ENCODE measurements at regions not wholly inside any gene's neighbourhood (a gene's known extent, or its start where the extent isn't known, plus 50 kb on each side); places are given as distances from the start of the nearest gene placed in this dataset.
"Not testable (repeated sequence)": the region's sequence is repeated elsewhere in the genome, so short reads cannot be mapped to it uniquely, and the experiment has no call there.

DNA sequence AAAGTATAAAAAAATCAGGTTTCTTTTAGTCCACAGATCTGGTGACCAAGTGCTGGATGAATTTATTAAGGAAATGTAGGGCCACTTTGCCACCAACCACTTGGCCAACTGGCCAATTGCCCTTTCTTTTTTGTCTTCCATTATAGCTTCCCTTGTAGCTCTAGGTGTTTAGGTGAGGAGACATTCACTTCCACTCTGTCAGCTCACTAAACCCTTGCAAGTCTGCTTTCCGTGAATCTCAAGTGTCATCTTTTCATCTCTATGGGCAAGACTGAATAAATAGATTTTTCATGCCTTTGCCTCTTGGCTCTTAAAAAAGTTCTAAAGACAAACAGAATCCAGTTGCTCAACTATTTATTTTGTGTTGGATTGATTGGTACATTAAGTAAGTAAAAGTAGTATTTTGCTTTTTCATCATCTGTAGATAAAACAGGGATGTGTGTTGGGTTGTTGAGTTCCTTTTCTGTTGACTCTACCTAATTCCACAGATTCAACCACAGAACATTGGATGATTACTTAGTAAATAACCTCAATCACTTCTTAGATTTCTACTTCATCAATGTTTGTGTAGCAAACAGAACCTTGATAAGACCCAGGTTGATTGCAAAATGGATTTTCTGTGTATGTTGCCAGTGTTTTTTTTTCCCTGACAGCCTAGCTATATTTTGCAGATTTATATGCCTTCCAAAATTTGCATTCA, 68.1 kb upstream of the GRXCR1 start:
- no peak for DNase-seq

DNA sequence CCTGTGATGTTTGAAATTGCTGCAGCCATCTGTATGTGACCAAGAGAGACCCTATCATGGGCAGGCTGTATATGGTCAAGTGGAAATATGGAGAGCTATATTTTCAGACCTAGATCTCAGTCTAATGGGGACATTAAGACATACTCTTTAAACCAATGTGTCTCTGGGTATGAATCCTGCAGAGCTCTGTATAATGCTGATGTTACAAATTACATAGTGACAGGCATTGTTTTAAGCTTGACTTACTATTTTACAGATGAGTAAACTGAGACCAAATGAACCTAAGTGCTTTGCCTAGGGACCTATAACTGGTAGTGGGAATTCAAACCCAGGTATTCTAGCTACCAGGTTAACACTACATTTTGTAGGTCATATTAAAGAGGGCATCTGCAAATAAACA, 71.3 kb upstream of the GRXCR1 start:
- no peak for DNase-seq

DNA sequence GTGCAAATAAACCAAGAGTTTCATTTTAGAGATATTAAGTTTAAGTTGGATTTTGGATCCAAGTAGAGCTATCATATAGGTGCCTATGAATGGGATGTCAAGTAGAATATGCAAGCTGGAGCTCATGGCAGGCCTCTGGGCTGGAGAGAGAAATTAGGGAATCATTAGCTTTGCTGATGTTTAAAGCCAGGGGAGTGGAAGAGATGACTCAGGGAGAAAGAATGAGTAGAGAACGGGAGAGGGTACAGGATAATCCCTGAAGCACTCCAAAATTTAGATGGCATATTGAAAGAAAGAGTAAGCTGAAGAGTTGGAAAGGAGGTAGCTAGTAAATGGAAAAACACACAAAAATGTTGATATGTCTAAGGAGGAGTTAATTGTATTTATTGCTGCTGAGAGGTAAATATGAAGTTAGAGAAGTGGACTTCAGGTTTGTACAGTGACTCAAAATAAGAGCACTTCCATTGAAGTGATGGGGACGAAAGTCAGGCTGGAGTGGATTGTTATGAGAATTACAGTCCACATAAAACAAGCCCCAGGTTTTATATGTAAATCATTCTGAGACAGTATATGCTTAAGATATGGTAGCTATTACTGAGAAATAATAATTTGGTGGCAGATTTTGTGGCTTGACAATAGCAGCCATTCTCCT, 72.5 kb upstream of the GRXCR1 start:
- no peak for DNase-seq

GRCh38 chr4:42817913-42818312, 74.6 kb upstream of the GRXCR1 start:
- DNase-seq, result peak in 1 of 51 donors; percentile 39

DNA sequence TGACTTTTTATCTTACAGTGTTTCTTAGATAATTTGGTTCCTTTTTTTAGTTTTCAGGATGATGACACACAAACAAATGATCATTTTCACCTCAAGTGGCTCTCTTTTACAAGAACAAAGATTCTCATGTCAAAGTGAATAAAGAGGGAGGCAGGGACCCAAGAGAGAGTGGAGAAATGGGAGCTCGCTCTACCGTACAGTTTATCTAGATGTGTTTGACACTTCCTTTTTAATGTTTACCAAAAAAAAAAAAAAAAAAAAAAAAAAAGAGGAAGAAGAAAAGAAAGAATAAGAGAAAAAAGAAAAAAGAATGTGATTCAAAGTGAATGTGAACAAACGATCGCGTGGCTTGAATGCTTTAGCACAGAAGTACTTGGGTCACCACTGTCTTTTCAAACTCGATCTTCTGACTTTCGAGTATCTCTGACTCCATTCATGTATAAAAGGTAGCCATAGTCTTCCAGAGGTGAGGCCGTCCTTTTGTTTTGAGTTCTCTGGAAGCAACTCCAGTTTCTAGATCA, 75.6 kb upstream of the GRXCR1 start:
- DNase-seq, result no peak

DNA sequence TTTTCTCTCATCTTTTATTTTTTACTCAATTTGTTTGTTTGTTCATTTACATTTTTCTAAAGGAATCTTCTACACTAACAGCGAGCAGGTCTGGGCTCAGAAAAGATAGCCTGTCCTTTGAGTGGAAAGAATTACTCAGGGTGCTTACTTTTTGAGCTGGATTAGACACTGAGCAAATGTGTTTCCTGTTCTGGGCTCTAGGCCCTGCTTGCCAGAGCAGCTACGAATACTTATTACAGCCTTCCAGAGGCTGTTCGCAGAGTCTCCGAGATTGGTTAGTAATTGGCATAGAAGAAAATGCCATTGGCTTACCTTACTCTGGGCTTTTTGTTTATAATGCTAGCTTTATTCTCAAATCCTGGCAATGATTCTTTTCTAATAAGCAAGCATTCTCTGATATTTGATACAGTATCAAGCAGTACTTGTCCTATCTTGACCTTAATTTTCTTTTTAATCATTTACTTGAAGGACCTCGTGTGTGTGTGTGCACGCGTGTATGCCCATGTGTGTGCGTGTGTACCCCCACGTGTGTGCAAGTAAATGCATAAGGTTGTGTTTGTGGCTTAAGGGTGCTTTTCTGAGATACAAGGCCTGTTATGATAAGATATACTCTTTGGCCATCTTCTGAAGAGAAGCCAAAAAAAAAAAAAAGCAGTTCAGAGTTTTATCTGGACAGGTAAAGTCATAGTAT, 76.2 kb upstream of the GRXCR1 start:
- DNase-seq, result peak in 5 of 51 donors; percentile 1 to 11 (median 2)

DNA sequence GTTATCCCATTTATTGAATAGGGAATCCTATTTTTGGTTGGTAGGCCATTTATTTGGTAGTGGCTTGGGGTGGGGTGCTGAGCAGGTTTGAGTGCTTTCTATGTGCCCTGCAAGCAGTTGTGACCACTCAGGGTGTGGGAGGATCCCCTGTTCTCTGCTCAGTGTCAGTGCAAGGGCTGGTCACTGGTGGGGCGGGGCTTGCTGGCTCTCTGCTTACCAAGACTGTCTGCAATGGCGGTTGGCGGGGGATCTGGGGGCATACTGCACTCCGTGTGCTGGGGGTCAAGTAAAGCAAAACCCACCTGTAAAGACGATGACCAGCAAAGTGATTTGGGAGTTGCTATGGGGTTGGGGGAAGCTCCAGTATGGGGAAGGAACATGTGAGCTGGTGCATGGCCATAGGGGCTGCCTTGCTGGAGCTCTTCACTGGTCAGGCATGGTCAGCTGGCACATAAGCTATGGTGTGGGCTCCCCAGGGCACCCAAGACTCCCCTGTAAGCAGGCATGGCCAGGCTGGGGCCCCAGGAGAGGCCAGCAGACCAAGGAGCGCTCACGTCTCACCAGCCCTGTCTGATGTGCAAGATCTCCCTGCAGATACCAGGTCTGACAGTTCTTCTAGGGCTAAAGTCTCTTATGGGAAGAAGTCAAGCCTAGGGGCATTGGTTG, 83.0 kb upstream of the GRXCR1 start:
- DNase-seq, result no peak

DNA sequence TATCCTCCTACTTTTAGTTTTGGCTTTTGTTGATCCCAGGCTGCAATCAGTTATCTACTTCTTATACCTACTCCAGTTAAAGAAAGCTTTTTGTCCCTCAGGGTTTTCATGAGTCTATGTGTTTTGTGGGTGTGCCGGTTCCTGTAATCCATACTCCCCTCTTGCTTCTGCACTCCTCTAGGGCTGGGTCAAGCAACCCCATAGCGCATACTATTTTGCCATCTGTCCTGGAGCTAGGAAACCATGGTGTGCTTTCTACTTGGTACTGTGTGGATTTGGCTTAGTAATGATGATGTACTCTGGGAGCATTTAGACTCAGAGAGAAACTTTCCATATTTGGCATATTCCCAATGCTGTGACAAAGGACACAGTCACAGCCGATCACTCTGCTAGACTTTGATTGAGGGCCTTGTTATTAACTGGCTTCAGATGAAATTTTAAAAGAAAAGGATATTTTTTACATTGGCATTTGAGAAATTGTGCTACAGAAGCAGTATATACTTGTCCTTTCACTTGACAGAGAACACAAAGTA, 86.1 kb upstream of the GRXCR1 start:
- peak in 4 of 51 donors; percentile 1 to 42 (median 20) for DNase-seq

GRCh38 chr4:42789041-42789567, 103.4 kb upstream of the GRXCR1 start:
- no peak for DNase-seq

- no peak for DNase-seq
Observed at GRCh38 chr4:42787079-42787463, 105.4 kb upstream of the GRXCR1 start.

- no peak for DNase-seq
Observed at GRCh38 chr4:42786350-42787078, 106.0 kb upstream of the GRXCR1 start.

DNA sequence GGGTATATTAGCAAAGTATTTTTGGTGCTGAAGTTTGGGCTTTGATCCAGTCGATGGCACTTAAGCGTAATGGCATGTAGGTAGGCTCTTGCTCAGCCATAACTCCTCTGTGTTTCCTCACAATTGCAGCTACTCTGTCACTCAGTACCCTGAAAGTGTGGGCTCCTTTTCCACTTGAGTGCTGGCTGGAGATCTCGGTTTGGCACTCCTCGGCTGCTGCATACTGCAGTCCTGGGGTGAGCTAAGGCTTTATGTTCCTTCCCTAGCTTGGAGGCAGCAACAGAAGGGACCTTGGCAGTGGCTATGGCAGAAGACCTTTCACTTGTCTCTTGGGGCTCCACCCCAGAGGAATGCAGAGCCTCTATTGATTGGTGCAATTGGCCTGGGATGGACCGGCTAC, 106.7 kb upstream of the GRXCR1 start:
- no peak for DNase-seq

- no peak for DNase-seq
Observed at GRCh38 chr4:42781315-42781714, 111.2 kb upstream of the GRXCR1 start.

- no peak for DNase-seq
Observed at GRCh38 chr4:42778349-42778748, 114.2 kb upstream of the GRXCR1 start.

DNA sequence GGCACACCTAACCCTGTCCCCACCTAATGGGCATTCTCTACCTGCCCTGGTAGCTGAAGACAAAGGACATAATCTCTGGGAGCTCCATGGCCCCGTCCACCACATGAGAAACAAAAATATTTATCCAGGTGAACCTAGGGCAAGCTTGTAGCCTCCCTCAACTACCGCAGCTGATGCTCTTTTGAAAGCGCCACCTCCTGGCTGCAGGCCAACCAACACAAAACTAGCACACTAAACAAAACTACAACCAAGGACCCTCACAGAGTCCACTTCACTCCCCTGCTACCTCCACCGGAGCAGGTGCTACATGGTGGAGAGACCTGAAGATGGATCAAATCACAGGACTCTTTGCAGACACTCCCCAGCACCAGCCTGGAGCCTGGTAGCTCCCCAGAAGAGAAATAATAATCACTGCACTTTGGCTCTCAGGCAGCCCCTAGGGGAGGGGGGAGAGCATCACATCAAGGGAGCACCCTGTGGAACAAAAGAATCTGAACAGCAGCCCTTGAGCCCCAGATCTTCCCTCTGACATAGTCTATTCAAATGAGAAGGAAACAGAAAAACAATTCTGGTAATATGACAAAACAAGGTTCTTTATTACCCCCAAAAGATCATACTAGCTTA, 111.3 kb upstream of the ATP8A1 start:
- no peak for DNase-seq

DNA sequence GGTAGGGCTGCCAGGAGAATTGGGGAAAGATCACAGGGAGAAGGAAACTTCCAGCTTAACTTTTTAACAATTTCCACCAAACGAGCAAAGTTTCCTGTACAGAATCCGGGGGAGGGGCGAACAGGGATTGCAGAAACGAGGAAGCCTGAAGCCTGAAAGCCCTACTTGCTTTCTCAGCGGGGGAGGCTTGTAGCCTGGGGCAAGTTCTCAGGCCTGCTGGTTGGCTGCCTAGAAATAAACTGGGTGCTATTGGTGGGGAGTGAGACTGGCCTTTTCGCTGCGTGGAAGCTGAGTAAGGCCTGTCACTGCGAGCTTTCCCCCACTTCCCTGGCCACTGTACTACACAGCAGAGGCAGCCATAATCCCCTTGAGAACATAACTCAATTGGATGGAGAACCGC, 110.8 kb upstream of the ATP8A1 start:
- no peak for DNase-seq

DNA sequence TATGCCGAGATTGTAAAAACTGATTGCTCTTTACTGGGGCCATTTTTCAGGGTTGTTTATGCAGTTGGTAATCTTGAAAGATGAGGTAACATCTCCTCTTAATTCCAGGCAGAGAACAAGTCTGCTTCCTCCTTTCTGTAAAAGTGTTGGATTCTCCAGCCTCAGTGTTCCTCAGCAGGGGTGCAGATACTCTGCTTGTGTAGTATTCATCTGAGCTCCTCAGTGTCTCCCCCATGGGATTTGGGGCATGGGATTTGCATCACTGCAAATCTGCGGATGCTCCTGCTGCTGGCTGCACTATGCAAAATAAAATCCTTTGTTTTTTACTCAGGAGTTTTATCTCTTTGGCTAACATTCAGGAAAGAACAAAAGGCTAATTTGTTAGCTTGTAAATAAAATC, 104.9 kb upstream of the ATP8A1 start:
- DNase-seq, result no peak

- not testable (repeated sequence) for DNase-seq
Observed at GRCh38 chr4:42754965-42755364, 98.1 kb upstream of the ATP8A1 start.

- DNase-seq, result no peak
Observed at GRCh38 chr4:42751587-42751986, 94.7 kb upstream of the ATP8A1 start.

GRCh38 chr4:42750856-42751255, 94.0 kb upstream of the ATP8A1 start:
- no peak for DNase-seq

Data from hypothalamus (tissue), 51 donors.